GM19455 (cell line): ENCODE measurements at regions not wholly inside any gene's neighbourhood (a gene's known extent, or its start where the extent isn't known, plus 50 kb on each side); places are given as distances from the start of the nearest gene placed in this dataset.
"Not testable (repeated sequence)": the region's sequence is repeated elsewhere in the genome, so short reads cannot be mapped to it uniquely, and the experiment has no call there.

Experiments used
- ATAC-seq: cut with Tn5 transposase; IDR thresholded peaks from one replicate; pipeline ENCODE4 v1.9.1; 2021; ENCODE audit not compliant: unreplicated experiment

DNA sequence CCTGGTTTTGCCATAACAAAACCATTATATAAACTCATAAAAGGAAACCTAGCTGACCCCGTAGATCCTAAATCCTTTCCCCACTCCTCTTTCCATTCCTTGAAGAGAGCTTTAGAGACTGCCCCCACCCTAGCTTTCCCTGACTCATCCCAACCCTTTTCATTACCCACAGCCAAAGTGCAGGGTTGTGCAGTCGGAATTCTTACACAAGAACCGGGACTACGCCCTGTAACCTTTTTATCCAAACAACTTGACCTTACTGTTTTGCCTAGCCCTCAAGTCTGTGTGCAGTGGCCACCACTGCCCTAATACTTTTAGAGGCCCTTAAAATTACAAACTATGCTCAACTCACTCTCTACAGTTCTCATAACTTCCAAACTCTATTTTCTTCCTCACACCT is 116.0 kb upstream of the PTPN13 start:
- ATAC-seq: not testable (repeated sequence)

DNA sequence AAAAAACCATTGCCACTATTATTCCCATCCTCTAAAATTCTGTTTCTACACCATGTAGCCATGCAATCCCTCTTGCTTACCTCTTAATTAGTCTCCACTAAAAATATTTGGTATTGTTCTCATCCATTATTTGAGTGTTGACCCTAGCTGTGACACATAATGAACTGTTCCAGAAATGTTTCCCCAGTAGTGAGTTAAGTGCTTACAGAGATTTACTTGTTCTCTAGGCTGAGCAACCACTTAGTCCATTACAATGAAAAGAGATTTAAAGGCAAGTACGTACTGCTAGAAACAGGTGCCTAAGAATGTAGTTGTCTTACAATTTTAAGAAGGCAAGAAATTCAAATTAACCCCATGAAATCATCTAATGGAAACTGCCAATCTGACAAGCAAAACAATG is 112.7 kb upstream of the PTPN13 start:
- no peak for ATAC-seq

DNA sequence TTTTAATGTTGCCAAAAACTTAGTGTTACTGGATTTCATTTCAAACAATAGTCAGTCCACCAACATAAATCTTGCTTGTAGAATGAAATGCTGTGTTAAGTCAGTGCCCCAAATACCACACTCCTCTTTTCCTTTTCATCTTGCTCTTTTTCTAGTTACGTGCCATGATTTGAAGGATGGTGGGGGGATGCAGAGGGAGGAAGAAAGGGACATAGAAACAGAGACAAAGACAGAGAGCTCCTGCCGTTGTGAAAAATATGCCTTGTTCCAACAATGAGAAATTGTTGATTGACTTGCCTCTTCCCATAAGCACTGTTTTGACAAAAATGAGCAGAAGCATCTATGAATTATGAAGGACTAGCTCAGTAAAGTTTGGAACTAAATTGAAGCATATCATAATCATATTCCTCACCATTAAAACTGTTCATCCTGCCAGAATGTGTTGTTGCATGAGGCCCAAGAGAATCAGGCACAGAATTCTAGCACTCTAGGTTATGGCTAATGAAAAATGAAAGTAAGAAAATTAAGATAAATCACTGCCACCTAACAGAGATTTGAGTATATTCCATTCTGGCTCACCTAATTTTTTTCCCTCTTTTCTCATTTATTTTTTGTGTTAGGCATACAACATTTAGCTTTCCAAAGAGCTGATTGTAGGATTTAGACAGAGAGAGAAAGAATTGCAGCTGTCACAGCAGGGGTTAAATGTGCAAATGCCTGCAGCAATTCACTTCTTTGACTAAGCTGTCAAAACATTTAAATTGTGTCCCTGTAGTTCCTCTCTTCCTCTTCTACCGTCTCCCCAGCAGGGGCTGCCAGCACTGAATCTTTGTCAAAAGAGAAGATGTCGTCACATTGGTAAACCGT is 111.6 kb upstream of the PTPN13 start:
- ATAC-seq: no peak

DNA sequence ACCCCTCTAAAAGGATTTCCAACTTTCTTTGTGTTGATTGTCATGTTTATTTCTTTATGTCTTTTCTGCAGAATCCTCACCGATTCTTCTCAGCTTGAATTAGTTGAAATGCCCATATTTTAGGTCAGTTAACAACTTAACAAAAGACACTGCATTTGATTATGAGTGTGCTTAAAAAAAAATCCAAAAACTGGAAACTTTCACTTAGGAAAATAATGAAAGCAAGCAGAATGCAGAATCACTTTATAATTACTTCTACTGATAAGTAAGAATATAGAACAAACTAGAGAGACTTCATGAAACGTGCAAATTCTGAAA is 111.0 kb upstream of the PTPN13 start:
- ATAC-seq: no peak

DNA sequence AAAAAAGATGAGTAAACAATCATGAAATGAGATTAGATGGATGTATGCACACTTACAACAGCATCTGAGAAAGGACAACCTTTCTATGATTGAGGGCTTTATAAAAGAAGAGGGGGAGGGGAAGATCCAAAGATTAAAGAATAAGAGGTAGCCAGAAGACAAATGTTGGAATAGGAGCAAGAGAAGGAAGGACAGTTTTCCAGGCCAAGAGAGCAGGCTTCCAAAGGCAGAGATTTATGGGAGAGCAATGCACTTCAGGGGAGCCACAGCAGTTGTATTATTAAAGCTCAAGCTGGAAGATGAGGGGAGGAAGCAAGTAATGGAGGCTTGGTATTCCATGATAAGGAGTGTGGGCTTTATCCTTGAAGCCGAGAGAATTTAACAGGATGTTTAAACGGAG is 110.3 kb upstream of the PTPN13 start:
- no peak for ATAC-seq

DNA sequence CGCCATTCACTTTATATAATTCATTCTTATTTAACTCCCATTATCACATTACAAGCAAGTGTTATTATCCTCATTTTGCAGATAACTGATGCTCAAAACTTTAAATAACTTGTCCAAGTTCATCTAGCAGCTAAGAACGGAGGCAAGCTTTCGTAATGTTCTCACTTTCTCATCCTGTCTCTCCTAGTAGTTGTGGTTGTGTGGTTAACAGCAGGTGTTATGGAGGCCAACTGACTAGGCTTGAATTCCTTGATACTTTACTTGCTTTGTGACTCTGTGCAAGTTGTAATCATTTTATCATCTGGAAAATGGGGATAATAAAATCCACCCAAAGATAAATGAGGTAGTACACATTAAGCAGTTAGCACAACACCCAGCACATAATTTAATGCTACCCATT is 109.9 kb upstream of the PTPN13 start:
- no peak for ATAC-seq

DNA sequence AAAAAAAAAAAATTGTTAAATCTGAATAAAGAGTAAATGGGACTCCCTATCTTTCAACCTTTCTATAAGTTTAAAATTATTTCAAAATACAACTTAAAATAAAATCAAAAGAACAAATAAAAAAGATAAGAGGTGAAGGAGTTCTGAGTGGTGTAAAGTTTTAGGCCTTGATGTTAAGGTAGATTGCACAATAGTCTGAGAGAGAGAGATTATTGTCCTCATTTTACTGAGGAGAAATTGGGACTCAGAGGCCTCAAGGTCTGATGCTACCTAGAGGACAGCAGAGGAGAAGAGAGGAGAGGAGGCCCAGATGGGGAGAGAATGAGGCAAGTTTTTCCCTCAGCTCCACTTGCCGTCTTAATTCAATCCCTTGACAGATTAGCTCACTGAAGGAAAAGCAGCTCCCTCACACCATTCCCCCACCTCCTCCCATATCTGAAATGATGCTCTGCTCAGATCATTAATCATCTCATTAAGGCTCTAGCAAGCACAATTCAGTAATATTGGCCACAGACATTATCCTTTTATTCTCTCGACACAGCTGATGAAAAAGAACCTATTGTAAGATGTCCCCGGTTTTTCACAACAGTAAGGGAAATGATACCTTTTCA is 106.3 kb upstream of the PTPN13 start:
- ATAC-seq: no peak

DNA sequence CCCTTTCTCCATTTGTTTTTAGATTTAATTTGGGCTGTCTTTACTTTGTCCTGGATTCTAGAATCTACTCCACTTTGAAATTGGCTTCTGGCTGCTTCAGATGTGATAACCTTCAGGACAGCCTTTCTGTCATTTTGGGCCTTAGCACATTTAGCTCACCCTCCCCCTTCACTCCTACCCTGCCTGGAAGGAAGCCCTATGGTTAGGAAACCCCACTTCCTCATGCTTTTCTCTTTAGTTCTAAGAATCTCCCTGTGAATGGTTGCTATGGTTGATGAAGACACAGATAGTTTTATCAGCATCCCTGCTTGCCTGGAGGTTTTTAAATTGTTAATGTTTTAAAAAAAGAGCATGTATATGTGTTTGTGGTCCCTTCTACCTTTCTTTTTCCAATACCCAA is 100.7 kb upstream of the PTPN13 start:
- ATAC-seq: no peak

DNA sequence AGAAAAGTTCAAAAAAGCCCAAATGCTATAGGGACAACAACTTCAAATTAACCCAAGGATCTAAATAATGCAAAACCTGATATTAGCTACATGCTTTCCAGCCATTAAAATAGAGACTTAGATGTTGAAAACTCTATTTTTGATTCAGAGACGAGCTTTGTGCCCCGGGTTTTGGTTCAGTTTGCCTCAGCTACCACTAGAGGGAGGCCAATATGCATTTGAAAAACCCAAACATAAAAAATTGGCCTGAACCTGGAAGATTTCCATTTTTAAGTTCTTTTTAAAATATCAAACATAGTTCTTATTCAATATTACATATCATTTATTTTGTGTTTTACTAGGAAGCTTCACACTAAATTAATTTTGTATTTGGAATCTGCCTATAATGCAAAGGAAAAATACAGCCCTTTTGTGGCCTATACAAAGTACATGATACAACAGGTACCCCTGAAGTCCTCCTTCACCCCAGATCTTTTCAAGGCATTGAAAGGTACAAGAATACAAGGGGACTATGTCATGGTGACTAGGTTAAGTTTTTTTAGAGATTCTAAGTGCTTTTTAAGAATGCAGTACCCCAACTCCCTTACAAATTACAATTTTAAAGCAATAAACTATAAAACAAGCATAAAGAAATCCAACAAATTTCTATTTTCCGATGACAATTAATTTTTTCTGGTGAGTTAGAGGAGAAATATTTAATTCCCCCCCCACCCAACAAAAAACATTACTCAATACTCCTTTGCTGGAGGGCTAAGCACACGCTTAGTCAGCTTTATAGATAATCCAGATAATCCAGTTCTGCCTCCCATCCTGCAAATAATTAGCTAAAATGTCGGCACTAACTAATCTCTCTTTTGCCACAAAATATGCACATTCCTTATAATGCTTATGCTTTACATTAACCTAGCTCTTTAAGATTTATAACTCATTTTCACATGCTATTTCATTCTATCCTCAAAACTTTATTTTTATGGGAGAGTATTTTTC is 97.7 kb upstream of the PTPN13 start:
- ATAC-seq: no peak

DNA sequence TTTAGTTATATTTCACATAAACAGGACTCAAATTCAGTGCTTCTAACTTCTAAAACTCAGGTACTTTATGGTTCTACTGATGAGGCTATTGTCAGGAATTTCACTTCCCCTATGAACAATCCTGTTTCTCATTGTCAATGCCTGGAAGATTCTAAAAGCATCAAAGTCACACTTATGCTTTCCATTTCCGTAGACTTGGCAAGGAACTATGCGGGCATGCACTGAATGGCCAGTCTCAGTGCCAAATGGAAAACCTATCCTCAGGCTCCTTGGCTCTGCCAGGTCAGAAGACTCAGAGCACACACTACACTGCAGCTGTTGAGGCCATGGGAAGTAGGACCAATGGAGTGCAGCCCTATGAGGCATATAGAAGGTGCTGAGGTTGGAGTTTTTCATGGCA is 97.0 kb upstream of the PTPN13 start:
- ATAC-seq: no peak

DNA sequence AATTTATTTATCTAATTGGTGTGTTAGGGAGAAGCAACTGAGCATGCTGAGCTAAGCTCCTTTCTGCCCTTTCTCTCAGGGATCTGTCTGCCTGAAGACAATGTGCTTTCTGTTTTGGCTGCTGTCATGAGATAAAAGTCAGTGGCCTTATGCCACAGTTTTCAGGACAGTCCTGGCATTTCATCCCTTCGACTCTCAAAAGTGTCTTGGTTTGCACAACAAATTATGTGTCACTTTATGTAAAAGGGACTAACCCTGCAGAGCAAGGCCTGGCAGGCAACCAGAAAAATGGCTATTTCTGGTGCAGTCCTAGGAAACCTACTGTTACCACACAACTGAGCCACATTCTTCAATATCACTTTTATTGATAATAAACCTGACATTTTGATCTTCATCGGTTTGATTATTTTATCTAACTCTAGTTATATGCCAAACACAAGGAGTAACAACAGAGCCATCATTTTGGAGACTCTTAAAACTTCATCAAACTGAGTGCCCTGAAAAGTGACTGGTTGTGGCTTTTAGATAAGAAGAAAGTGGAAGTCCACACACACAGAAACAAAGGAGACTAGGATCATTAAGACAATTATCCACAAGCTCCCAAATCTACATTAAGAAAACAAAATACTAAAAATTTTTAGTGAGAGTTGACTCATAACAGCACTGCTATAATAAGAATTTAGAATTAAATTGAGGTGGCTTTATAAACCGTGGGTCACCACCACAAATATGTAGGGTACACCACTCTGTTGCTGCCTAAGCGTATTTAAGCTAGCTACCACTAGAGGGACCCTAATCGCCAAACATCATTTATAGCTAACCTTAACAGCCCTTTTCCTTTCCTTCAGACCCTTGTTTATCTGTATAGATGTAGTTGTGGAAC is 95.9 kb upstream of the PTPN13 start:
- peak; percentile 92 for ATAC-seq

DNA sequence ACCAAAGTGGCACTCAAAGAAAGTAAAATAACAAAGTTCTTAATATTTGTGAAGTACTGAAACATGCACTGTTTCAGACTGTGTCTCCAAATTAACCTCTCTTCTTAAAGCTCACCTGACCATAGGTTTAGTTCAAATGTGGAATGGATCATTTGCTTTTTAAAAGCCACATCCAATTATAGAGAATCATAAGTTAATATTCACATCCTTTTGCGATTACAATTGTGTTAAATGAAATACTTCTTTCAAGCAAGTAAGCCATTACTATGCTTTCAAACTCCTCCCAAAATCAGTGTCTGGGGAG is 95.3 kb upstream of the PTPN13 start:
- ATAC-seq: no peak

DNA sequence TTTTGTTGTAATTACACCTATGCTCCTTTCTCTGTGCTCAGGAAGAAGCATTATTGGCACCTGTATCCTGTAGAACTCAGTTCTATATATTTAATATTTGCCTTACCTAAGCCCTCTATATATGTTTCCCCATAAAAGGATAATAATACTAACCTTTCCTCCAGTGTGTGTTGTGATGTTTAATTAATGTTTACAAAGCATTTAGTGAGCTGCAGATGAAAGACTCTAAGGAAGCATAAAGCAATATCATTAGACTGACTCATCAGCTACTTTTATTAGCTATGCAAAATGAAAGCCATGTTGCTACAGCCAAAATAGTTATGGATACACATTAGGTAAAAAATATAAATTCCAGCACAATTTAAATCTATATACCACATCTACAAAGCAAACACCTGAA is 93.6 kb upstream of the PTPN13 start:
- no peak for ATAC-seq

DNA sequence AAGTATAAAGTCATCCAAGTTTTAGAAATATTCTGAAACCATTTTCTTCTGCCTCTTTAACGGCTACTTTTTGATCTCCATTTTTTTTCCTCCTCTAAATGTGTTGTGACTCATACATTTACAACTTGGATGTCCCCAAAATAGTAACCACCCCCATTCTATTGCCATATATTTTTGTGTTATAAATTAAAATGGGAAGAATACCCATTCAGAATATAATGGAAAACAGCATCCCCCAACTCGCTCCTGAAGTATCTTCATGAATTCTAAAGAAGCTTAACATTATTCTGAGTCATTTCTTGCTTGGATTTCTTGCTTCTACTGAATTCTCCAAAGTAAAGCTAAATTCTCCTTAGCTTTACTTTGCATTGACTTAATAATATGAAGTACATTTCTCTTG is 92.0 kb upstream of the PTPN13 start:
- no peak for ATAC-seq

DNA sequence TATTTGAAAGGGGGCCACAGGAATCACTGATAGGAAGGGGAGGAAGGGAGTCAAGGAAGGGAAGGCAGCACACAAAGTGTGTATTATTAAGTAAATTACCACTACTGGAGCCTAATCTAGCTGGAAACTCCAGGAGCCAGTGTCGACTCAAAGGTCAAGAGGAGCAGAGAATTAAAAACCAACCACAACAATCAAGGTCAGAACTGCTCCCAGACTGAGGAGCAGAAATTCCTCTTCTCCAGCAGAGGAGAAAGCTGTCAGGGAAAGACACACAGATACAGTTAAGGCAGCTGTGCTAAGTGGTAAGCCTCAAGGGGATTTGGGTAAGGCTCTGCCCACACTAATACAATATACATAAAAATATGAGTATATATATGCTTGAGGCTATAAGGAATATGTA is 87.5 kb upstream of the PTPN13 start:
- no peak for ATAC-seq

DNA sequence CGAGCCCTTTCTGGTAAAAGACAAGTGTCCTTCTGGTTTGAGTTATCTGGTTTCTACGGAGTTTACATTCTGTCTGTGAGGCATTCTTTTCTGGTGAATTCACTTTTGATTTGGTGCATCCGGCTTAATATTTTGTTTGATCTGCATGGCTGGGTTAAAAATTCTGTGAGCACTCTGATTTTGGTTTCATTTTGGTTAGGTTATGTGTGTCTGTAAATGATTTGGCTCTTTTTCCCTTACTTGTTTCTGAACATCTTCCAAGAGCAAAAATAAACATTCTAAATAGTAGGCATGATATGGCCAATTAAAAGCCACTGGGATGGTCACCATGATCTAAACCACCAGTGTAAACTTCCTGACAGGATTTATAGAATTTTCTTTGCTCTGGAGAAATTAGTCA is 85.7 kb upstream of the PTPN13 start:
- ATAC-seq: no peak

DNA sequence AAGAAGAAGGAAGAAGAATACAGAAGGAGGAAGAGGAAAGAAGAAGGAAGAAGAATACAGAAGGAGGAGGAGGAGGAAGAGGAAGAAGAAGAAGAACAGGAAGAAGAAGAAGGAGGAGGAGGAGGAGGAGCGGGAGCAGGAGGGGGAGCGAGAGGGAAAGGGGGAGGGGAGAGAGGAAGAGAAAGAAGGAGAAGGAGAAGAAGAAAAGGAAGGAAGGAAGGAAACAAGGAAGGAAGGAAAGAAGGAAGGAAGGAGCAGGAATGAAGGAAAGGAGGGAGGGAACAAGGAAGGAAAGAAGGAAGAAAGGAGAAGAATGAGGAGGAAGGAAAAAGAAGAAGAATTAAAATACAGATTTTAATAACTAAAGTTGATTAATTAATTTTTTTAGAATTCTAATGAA is 82.5 kb upstream of the PTPN13 start:
- no peak for ATAC-seq

DNA sequence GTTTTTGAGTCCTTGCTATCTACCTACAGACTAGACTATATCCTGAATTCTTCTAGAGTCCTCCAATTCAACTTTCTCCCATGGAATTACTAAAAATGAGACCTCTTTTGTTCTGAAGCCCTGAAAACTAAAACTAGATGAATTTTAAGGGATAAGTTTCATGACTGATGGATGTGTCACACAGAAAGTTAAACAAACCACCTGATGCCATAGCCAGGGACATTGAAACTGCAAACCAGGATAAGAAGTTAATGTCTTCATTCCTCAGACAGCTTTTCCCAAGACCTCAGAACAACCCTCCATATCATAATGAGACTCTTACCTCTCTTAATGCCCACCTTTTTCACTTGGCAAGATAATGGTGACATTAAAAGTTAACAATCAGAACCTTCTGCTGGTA is 81.5 kb upstream of the PTPN13 start:
- no peak for ATAC-seq

DNA sequence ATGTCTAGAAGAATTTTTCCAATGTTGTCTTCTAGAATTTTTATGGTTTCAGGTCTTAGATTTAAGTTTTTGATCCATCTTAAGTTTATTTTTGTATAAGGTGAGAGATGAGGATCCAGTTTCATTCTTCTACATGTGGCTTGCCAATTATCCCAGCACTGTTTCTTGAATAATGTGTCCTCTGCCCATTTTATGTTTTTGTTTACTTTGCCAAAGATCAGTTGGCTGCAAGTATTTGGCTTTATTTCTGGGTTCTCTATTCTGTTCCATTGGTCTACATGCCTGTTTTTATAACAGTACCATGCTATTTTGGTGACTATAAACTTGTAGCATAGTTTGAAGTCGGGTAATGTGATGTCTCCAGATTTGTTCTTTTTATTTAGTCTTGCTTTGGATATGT is 78.2 kb upstream of the PTPN13 start:
- ATAC-seq: not testable (repeated sequence)

DNA sequence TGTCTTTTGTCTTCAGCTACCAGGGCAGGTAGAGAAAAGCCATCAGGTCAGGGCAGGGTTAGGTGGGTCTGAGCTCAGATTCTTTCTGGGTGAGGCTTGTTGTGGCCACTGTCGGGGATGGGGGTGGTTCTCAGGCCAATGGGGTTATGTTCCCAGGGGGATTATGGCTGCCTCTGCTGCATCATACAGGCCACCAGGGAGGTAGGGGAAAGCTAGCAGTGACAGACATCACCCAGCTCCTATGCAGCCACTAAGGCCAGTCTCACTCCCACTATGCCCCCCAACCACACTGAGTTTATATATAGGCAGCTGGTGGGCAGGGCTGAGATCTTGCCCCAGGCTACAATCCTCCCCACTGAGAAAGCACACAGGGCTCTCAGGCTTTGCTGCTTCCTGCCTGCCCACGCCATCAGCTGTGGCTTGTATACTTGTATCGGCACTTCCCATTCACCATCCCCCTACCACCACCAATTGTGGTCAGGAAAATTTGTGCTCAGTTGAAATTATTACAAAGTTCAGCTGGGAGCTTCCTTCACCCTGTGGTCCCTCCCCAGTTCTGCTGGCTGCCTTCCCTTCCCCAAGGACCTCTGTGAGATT is 72.6 kb upstream of the PTPN13 start:
- ATAC-seq: no peak

DNA sequence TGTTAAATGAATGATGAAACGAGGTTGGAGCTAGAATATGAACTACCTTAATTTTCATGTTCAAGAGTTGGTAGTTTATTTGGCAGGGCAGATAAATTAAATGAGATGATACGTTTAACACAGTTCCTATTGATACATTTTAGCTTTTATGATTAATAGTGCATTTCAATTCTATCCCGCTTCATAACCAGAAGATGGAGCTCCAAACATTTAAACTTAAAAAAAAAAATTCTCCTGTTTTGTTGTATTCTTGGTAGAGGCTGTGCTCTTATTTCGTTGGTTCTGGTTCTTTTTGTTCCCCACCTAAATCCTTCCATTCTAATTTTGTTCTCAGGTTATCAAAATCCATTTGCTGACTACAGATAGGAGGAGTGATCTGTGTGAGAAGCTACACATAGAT is 71.8 kb upstream of the PTPN13 start:
- no peak for ATAC-seq
